ENCODE measurements at regions not wholly inside any gene's neighbourhood (a gene's known extent, or its start where the extent isn't known, plus 50 kb on each side); places are given as distances from the start of the nearest gene placed in this dataset.

DNA sequence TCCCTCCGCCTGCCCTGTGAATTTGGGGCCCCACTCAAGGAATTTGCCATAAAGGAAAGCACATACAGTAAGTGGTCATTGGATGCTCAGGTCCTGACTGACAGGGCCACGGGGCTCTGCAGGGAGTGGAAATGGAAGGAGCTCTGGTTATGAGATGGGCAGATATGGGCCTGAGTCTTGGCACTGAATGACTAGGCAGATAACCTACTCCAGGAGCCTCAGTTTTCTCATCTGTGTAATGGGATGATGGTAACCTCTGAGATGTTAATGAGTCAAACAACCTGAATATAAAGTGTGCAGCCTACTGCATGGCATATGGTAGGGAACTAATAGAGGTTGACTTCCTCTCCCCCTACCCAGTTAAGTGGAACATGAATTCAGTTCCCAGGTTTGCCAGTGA is 56.4 kb upstream of the NAA20 start:
- Histone ChIP-seq H3K9me3 (no peaks in the 10 kb centered on the region), H3K4me1 (peaks cover 0 to 7% of the 10 kb centered on the region in 2 donors), H3K36me3 (peaks cover 64% of the 10 kb centered on the region), H3K4me3 (no peak overlapping the region), H3K27me3 (no peaks in the 10 kb centered on the region), H3K27ac (no peak overlapping the region)
- no peak for DNase-seq (ENCODE audit: low spot score)
- TF ChIP-seq, protein P1, sequence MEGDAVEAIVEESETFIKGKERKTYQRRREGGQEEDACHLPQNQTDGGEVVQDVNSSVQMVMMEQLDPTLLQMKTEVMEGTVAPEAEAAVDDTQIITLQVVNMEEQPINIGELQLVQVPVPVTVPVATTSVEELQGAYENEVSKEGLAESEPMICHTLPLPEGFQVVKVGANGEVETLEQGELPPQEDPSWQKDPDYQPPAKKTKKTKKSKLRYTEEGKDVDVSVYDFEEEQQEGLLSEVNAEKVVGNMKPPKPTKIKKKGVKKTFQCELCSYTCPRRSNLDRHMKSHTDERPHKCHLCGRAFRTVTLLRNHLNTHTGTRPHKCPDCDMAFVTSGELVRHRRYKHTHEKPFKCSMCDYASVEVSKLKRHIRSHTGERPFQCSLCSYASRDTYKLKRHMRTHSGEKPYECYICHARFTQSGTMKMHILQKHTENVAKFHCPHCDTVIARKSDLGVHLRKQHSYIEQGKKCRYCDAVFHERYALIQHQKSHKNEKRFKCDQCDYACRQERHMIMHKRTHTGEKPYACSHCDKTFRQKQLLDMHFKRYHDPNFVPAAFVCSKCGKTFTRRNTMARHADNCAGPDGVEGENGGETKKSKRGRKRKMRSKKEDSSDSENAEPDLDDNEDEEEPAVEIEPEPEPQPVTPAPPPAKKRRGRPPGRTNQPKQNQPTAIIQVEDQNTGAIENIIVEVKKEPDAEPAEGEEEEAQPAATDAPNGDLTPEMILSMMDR (IDR thresholded peaks at IDR 0.05), result no peak

GRCh38 chr20:19961293-19961692 is 55.9 kb upstream of the NAA20 start:
- Histone ChIP-seq H3K4me3 (no peak overlapping the region), H3K27ac (no peak overlapping the region), H3K4me1 (peaks cover 0 to 7% of the 10 kb centered on the region in 2 donors), H3K36me3 (peaks cover 66% of the 10 kb centered on the region), H3K27me3 (no peaks in the 10 kb centered on the region), H3K9me3 (no peaks in the 10 kb centered on the region)
- DNase-seq (ENCODE audit: low spot score), result no peak
- TF ChIP-seq, protein P1 (IDR thresholded peaks at IDR 0.05), result no peak

GRCh38 chr20:19962958-19963357 is 54.2 kb upstream of the NAA20 start:
- H3K36me3 ChIP-seq, result peaks cover 56% of the 10 kb centered on the region

DNA sequence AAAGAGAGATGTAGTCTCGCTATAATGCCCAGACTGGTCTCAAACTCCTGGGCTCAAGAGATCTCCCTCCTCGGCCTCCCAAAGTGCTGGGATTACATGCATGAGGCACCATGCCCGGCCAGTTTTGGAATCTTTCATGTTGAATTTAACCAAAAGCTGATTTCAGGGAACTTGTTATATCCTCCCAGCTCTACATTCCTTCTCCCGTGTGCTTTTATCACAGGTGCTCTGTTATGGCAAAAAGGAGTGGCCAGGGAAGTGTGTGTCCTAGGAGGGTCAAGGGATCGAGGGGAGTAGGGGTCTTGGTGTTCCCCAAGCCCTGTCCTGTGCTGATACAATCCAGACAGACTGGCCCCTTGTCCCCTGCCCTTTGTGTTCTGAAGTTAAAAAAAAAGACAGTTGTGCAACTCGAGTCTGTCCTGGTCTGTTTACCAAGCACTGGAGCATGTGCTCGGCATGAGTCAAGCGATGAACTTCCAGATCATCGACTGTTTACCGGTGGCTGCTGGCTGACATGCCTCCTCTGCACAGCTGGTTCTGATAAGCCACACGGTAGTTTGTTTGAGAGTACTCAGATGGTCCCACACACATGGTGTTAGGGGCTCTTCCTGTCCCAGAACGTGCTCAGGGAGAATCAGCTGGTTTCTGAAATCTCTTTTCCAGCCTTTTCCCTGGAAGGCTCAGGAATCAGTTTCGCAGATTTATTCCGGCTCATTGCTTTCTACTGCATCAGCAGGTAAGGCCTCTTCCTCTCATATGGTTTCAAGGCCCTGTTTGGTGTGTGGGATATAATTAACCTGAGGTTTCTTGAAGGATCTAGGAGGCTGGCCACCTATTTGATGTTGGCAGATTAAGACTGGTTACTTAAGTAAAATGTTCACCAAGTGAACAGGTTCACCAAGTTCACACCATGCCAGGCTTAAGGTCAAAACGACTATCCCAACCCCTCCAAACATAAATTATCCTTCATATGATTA is 52.6 kb upstream of the NAA20 start:
- Histone ChIP-seq H3K36me3 (peaks cover 42% of the 10 kb centered on the region), H3K4me1 (peaks cover 0 to 7% of the 10 kb centered on the region in 2 donors), H3K9me3 (no peaks in the 10 kb centered on the region), H3K27ac (peak overlapping the region; percentile 60 to 71), H3K4me3 (no peak overlapping the region), H3K27me3 (no peaks in the 10 kb centered on the region)
- TF ChIP-seq, protein P1 (IDR thresholded peaks at IDR 0.05), result no peak
- peak; percentile 77 for DNase-seq (ENCODE audit: low spot score)

More at GRCh38 chr20:19962958-19963357, 54.2 kb upstream of the NAA20 start:
- H3K4me3 ChIP-seq, result no peak overlapping the region
- TF ChIP-seq, protein P1 (IDR thresholded peaks at IDR 0.05), result no peak
- no peaks in the 10 kb centered on the region for H3K27me3 ChIP-seq
- H3K4me1 ChIP-seq, result peaks cover 0 to 7% of the 10 kb centered on the region in 2 donors
- H3K27ac ChIP-seq, result no peak overlapping the region
- no peak for DNase-seq (ENCODE audit: low spot score)
- no peaks in the 10 kb centered on the region for H3K9me3 ChIP-seq

GRCh38 chr20:19966840-19967239 is 50.3 kb upstream of the NAA20 start:
- no peak overlapping the region for H3K27ac ChIP-seq
- peaks cover 32% of the 10 kb centered on the region for H3K36me3 ChIP-seq
- H3K4me3 ChIP-seq, result no peak overlapping the region
- H3K27me3 ChIP-seq, result no peaks in the 10 kb centered on the region
- peaks cover 0 to 7% of the 10 kb centered on the region in 2 donors for H3K4me1 ChIP-seq
- no peaks in the 10 kb centered on the region for H3K9me3 ChIP-seq
- DNase-seq (ENCODE audit: low spot score), result no peak
- TF ChIP-seq, protein P1 (IDR thresholded peaks at IDR 0.05), result no peak
